ENCODE measurements at regions not wholly inside any gene's neighbourhood (a gene's known extent, or its start where the extent isn't known, plus 50 kb on each side); places are given as distances from the start of the nearest gene placed in this dataset.

DNA sequence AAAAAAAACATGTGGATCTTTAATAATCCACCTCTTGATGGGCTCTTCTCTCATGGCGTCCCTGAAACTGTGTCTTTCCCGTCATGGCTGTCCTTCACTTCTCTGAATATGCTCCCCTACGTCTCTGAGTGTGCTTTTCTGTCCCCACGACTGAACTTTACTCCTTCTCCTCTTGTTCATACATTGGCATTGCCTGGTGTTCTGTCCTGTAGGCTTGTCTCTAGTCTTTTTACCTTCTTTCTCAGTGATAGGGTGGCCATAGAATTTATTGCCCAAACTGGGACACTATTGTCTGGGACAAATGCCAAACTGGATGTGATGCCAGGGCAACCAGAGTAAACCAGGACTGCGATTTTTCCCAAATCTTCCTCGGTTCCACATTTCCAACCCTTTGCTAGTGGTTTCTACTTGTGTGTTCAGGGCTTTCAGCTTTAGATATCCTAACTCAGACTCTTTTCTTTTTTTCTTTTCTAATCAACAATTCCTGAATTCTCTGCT is 202.2 kb downstream of the ATP23 start:
- Mint-ChIP-seq H3K4me3 (no peak overlapping the region), H3K36me3 (ENCODE audit: low read depth) (no peaks in the 10 kb centered on the region), H3K27ac (no peak overlapping the region), H3K9me3 (peaks cover 3% of the 10 kb centered on the region), H3K4me1 (ENCODE audit: low read depth) (no peaks in the 10 kb centered on the region), H3K27me3 (peaks cover 6% of the 10 kb centered on the region)
- Histone ChIP-seq H3K4me3 (ENCODE audit: low read length) (no peak overlapping the region), H3K9me3 (ENCODE audit: control insufficient read depth in 1 of 2, insufficient read depth in 1 of 2, low read length in 2 of 2) (no peaks in the 10 kb centered on the region), H3K27ac (ENCODE audit: low read depth in 1 of 2, low read length in 2 of 2) (no peak overlapping the region), H3K4me1 (ENCODE audit: insufficient read depth, low read length) (no peaks in the 10 kb centered on the region), H3K27me3 (ENCODE audit: control insufficient read depth in 1 of 2, insufficient read depth in 2 of 2, low read length in 2 of 2) (no peaks in the 10 kb centered on the region), H3K36me3 (ENCODE audit: insufficient read depth, low read length) (no peaks in the 10 kb centered on the region)
- ChIA-PET CTCF (no interaction called here), POLR2A (no interaction called here)
- ATAC-seq (ENCODE audit: poor library complexity) (no peak), DNase-seq (no peak)
- TF ChIP-seq, protein P1, sequence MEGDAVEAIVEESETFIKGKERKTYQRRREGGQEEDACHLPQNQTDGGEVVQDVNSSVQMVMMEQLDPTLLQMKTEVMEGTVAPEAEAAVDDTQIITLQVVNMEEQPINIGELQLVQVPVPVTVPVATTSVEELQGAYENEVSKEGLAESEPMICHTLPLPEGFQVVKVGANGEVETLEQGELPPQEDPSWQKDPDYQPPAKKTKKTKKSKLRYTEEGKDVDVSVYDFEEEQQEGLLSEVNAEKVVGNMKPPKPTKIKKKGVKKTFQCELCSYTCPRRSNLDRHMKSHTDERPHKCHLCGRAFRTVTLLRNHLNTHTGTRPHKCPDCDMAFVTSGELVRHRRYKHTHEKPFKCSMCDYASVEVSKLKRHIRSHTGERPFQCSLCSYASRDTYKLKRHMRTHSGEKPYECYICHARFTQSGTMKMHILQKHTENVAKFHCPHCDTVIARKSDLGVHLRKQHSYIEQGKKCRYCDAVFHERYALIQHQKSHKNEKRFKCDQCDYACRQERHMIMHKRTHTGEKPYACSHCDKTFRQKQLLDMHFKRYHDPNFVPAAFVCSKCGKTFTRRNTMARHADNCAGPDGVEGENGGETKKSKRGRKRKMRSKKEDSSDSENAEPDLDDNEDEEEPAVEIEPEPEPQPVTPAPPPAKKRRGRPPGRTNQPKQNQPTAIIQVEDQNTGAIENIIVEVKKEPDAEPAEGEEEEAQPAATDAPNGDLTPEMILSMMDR (IDR thresholded peaks at IDR 0.05) = no peak
- intact Hi-C loops (cut with DNase I, micrococcal nuclease) = no loop called here

DNA sequence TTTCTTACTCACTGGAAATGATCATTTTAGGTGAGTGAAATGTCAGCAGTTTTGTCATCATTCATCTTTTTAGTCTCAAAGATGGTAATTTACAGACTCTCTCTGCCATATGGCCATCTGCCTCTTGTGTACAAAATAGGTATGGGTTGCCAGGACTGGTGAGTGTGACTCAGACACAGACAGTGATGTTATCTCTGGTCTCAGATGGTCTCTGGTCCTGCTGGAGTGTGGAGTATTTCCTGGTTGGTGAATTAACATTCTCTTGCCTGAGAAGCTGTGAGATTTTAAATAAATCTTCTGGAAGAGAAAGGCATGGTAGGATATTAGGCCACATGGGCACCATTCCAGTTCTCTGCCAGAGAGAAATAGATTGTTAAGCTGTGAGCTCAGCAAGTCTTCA is 207.0 kb downstream of the ATP23 start:
- intact Hi-C loops (cut with DNase I, micrococcal nuclease) = no loop called here
- no peak for ATAC-seq (ENCODE audit: poor library complexity)
- Histone ChIP-seq H3K27me3 (ENCODE audit: control insufficient read depth in 1 of 2, insufficient read depth in 2 of 2, low read length in 2 of 2) (no peaks in the 10 kb centered on the region), H3K36me3 (ENCODE audit: insufficient read depth, low read length) (no peaks in the 10 kb centered on the region), H3K4me3 (ENCODE audit: low read length) (no peak overlapping the region), H3K4me1 (ENCODE audit: insufficient read depth, low read length) (no peaks in the 10 kb centered on the region), H3K27ac (ENCODE audit: low read depth in 1 of 2, low read length in 2 of 2) (no peak overlapping the region), H3K9me3 (ENCODE audit: control insufficient read depth in 1 of 2, insufficient read depth in 1 of 2, low read length in 2 of 2) (no peaks in the 10 kb centered on the region)
- POLR2A ChIA-PET = no interaction called here
- no peaks in the 10 kb centered on the region for H3K4me1 Mint-ChIP-seq (ENCODE audit: low read depth)
- peaks cover 13% of the 10 kb centered on the region for H3K27me3 Mint-ChIP-seq
- DNase-seq = no peak
- H3K36me3 Mint-ChIP-seq (ENCODE audit: low read depth) = no peaks in the 10 kb centered on the region
- H3K4me3 Mint-ChIP-seq = no peak overlapping the region
- TF ChIP-seq, protein P1 (IDR thresholded peaks at IDR 0.05) = no peak
- no peak overlapping the region for H3K27ac Mint-ChIP-seq
- H3K9me3 Mint-ChIP-seq = peaks cover 3% of the 10 kb centered on the region
- CTCF ChIA-PET = no interaction called here

DNA sequence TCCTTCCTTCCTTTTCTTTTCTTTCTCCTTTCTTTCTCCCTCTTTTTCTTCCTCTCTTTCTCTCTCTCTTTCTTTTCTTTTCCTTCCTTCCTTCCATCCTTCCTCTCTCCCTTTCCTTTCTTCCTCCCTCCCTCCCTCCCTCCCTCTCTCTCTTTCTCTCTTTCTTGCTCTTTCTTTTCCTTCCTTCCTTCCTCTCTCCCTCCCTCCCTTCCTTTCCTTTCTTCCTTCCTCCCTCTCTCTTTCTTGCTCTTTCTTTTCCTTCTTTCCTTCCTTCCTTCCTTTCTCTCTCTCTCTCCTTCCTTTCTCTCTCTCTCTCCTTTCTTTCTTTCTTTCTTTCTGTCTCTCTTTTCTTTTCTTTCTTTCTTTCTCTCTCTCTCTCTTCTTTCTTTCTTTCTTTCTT is 207.6 kb downstream of the ATP23 start:
- no peak overlapping the region for H3K4me3 Mint-ChIP-seq
- no peaks in the 10 kb centered on the region for H3K36me3 Mint-ChIP-seq (ENCODE audit: low read depth)
- H3K36me3 ChIP-seq (ENCODE audit: insufficient read depth, low read length) = no peaks in the 10 kb centered on the region
- H3K27me3 Mint-ChIP-seq = peaks cover 13% of the 10 kb centered on the region
- no peaks in the 10 kb centered on the region for H3K4me1 ChIP-seq (ENCODE audit: insufficient read depth, low read length)
- no peak overlapping the region for H3K4me3 ChIP-seq (ENCODE audit: low read length)
- H3K27me3 ChIP-seq (ENCODE audit: control insufficient read depth in 1 of 2, insufficient read depth in 2 of 2, low read length in 2 of 2) = no peaks in the 10 kb centered on the region
- POLR2A ChIA-PET = no interaction called here
- H3K9me3 Mint-ChIP-seq = peaks cover 3% of the 10 kb centered on the region
- no peaks in the 10 kb centered on the region for H3K4me1 Mint-ChIP-seq (ENCODE audit: low read depth)
- TF ChIP-seq, protein P1 (IDR thresholded peaks at IDR 0.05) = no peak
- DNase-seq = no peak
- H3K27ac Mint-ChIP-seq = no peak overlapping the region
- H3K9me3 ChIP-seq (ENCODE audit: control insufficient read depth in 1 of 2, insufficient read depth in 1 of 2, low read length in 2 of 2) = no peaks in the 10 kb centered on the region
- intact Hi-C loops (cut with DNase I, micrococcal nuclease) = no loop called here
- no peak overlapping the region for H3K27ac ChIP-seq (ENCODE audit: low read depth in 1 of 2, low read length in 2 of 2)
- CTCF ChIA-PET = no interaction called here
- no peak for ATAC-seq (ENCODE audit: poor library complexity)
